GM12891 (cell line): ENCODE measurements at regions not wholly inside any gene's neighbourhood (a gene's known extent, or its start where the extent isn't known, plus 50 kb on each side); places are given as distances from the start of the nearest gene placed in this dataset.

Experiments
- POLR2A ChIP-seq: IDR thresholded peaks from 2 replicates; pipeline ENCODE4 v1.6.1; 2011; ENCODE audit warnings: low read depth, low read length, control low read depth
- POLR2AphosphoS5 ChIP-seq: IDR thresholded peaks from 2 replicates; pipeline ENCODE4 v1.6.1; 2011; ENCODE audit warnings: low read depth, low read length, control low read depth
- POU2F2 ChIP-seq: IDR thresholded peaks from 2 replicates; pipeline ENCODE4 v1.6.1; 2011; ENCODE audit warnings: low read depth, mild to moderate bottlenecking, control low read depth, low read length, moderate library complexity
- SPI1 ChIP-seq: IDR thresholded peaks from 2 replicates; pipeline ENCODE4 v1.6.1; 2011; ENCODE audit warnings: low read depth, low read length, control low read depth

DNA sequence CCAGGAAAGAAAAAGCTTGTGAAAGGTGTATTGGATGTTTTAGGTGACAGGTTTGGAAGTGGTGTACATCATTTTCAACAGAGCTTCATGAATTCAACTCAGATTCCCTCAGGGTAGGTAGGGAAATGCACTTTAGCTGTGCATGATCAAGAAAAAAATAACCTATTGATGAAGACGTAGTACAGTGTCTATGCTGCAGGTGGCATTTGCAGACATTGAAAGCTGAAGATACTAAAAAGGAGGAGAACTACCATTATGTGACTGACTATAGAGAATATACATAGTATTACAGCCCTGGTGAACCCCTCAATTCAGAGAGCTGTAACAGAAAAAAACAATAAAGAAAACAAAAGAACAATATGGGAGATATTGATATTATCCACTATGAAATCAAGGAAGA, 2344.7 kb upstream of the ACO1 start:
- no peak for TF ChIP-seq POLR2A
- TF ChIP-seq POLR2AphosphoS5 = no peak
- TF ChIP-seq POU2F2 = no peak
- TF ChIP-seq SPI1 = no peak
